ENCODE measurements at regions not wholly inside any gene's neighbourhood (a gene's known extent, or its start where the extent isn't known, plus 50 kb on each side); places are given as distances from the start of the nearest gene placed in this dataset.

- Histone ChIP-seq H3K4me1 (no peaks in the 10 kb centered on the region), H3K4me3 (no peak overlapping the region), H3K36me3 (no peaks in the 10 kb centered on the region), H3K27me3 (peaks cover 0 to 9% (median 0%) of the 10 kb centered on the region in 3 donors), H3K27ac (no peak overlapping the region), H3K9me3 (no peaks in the 10 kb centered on the region)
- WGBS, 2 donors = 68 to 89% methylated on average over 4 of the region's 4 CpGs
- TF ChIP-seq POLR2AphosphoS5 (IDR thresholded peaks at IDR 0.05) (no peak), POLR2A (IDR thresholded peaks at IDR 0.05) (no peak), EP300 (IDR thresholded peaks at IDR 0.05) (no peak), CTCF (IDR thresholded peaks at IDR 0.05) (no peak)
- DNase-seq = no peak
- intact Hi-C loops (cut with DNase I) = no loop called here
Measured at GRCh38 chr2:136404925-136405324, 287.0 kb upstream of the CXCR4 start.

DNA sequence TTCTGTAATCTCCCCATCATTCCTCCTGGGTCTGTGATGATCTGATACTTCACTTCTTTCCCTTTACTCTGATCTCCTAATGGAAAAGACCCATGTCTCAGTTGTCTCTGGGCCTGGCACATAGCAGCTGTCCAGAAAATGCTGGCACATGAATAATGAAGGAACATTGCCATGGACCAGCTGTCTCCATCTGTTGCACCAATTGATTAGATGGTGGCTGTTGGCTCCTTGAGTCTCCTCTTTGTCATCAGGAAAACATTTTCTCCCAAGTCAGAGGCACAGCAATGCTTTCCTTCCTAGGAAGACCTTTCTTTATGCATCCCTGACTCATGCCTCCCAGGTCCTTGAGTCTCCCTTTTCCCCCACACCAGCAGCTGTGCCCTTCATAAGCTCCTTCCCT lies 286.2 kb upstream of the CXCR4 start:
- intact Hi-C loops (cut with DNase I) = no loop called here
- TF ChIP-seq POLR2A (IDR thresholded peaks at IDR 0.05) (no peak), EP300 (IDR thresholded peaks at IDR 0.05) (no peak), CTCF (IDR thresholded peaks at IDR 0.05) (no peak), POLR2AphosphoS5 (IDR thresholded peaks at IDR 0.05) (no peak)
- H3K36me3 ChIP-seq = no peaks in the 10 kb centered on the region
- no peaks in the 10 kb centered on the region for H3K4me1 ChIP-seq
- H3K4me3 ChIP-seq = no peak overlapping the region
- no peak for DNase-seq
- no peak overlapping the region for H3K27ac ChIP-seq
- H3K27me3 ChIP-seq = peaks cover 0 to 9% (median 0%) of the 10 kb centered on the region in 3 donors
- no peaks in the 10 kb centered on the region for H3K9me3 ChIP-seq

- 88% methylated on average over 6 of the region's 6 CpGs for WGBS, 2 donors
Measured at GRCh38 chr2:136402281-136402680, 284.3 kb upstream of the CXCR4 start.

DNA sequence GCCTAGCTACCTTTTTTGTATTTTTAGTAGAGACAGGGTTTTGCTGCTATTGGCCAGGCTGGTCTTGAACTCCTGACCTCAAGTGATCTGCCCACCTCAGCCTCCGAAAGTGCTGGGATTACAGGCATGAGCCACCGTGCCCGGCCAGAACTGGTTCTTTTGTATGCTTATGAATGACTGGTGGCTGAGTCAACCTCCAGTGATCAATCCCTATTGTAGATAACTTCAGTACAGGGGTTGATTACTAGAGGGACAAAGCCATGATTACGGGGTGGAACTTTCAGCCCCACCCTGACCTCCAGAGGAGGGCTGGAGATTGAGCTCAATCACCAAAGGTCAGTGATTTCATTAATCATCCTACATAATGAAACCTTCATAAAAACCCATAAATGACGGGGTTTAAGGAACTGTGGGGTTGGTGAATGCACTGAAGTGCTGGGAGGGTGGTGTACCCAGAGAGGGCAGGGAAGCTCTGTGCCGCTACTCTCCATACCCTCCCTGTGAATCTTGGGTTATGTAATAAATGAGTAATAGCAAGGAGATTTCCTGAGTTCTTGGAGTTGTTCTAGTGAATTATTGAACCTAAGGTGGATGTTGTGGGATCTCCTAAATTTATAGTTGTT lies 281.8 kb upstream of the CXCR4 start:
- Histone ChIP-seq H3K27ac (no peak overlapping the region), H3K4me1 (no peaks in the 10 kb centered on the region), H3K36me3 (no peaks in the 10 kb centered on the region), H3K9me3 (no peaks in the 10 kb centered on the region), H3K27me3 (no peaks in the 10 kb centered on the region), H3K4me3 (no peak overlapping the region)
- TF ChIP-seq EP300 (IDR thresholded peaks at IDR 0.05) (no peak), POLR2A (IDR thresholded peaks at IDR 0.05) (no peak), CTCF (IDR thresholded peaks at IDR 0.05) (no peak), POLR2AphosphoS5 (IDR thresholded peaks at IDR 0.05) (no peak)
- DNase-seq = no peak
- intact Hi-C loops (cut with DNase I) = no loop called here
- WGBS, 2 donors = 67 to 90% methylated on average over 6 of the region's 6 CpGs

More at GRCh38 chr2:136402281-136402680, 284.3 kb upstream of the CXCR4 start:
- no peaks in the 10 kb centered on the region for H3K9me3 ChIP-seq
- no peak for TF ChIP-seq CTCF (IDR thresholded peaks at IDR 0.05)
- no peak for TF ChIP-seq EP300 (IDR thresholded peaks at IDR 0.05)
- TF ChIP-seq POLR2A (IDR thresholded peaks at IDR 0.05) = no peak
- H3K27me3 ChIP-seq = peaks cover 0 to 9% (median 0%) of the 10 kb centered on the region in 3 donors
- H3K36me3 ChIP-seq = no peaks in the 10 kb centered on the region
- H3K4me3 ChIP-seq = no peak overlapping the region
- intact Hi-C loops (cut with DNase I) = no loop called here
- no peak for DNase-seq
- no peak overlapping the region for H3K27ac ChIP-seq
- no peaks in the 10 kb centered on the region for H3K4me1 ChIP-seq

- no peaks in the 10 kb centered on the region for H3K4me1 ChIP-seq
- intact Hi-C loops (cut with DNase I) = no loop called here
- no peak overlapping the region for H3K27ac ChIP-seq
- TF ChIP-seq POLR2AphosphoS5 (IDR thresholded peaks at IDR 0.05) (no peak), POLR2A (IDR thresholded peaks at IDR 0.05) (no peak), CTCF (IDR thresholded peaks at IDR 0.05) (no peak), EP300 (IDR thresholded peaks at IDR 0.05) (no peak)
- no peak overlapping the region for H3K4me3 ChIP-seq
- no peaks in the 10 kb centered on the region for H3K9me3 ChIP-seq
- no peaks in the 10 kb centered on the region for H3K27me3 ChIP-seq
- WGBS, 2 donors = 86 to 87% methylated on average over 2 of the region's 2 CpGs
- DNase-seq = no peak
- no peaks in the 10 kb centered on the region for H3K36me3 ChIP-seq
Measured at GRCh38 chr2:136395582-136395981, 277.6 kb upstream of the CXCR4 start.
